ENCODE measurements at regions not wholly inside any gene's neighbourhood (a gene's known extent, or its start where the extent isn't known, plus 50 kb on each side); places are given as distances from the start of the nearest gene placed in this dataset.

GRCh38 chr20:48141660-48142515 is 356.6 kb upstream of the SULF2 start:
- TF ChIP-seq, protein P1, sequence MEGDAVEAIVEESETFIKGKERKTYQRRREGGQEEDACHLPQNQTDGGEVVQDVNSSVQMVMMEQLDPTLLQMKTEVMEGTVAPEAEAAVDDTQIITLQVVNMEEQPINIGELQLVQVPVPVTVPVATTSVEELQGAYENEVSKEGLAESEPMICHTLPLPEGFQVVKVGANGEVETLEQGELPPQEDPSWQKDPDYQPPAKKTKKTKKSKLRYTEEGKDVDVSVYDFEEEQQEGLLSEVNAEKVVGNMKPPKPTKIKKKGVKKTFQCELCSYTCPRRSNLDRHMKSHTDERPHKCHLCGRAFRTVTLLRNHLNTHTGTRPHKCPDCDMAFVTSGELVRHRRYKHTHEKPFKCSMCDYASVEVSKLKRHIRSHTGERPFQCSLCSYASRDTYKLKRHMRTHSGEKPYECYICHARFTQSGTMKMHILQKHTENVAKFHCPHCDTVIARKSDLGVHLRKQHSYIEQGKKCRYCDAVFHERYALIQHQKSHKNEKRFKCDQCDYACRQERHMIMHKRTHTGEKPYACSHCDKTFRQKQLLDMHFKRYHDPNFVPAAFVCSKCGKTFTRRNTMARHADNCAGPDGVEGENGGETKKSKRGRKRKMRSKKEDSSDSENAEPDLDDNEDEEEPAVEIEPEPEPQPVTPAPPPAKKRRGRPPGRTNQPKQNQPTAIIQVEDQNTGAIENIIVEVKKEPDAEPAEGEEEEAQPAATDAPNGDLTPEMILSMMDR (conservative IDR thresholded peaks at IDR 0.05; ENCODE audit: low read depth, low read length), result no peak
- TF ChIP-seq EZH2 (IDR thresholded peaks at IDR 0.05; ENCODE audit: borderline replicate concordance, low read depth, low read length, poor library complexity, severe bottlenecking), result no peak

Data from A673 (cell line).